ENCODE measurements at regions not wholly inside any gene's neighbourhood (a gene's known extent, or its start where the extent isn't known, plus 50 kb on each side); places are given as distances from the start of the nearest gene placed in this dataset.

DNA sequence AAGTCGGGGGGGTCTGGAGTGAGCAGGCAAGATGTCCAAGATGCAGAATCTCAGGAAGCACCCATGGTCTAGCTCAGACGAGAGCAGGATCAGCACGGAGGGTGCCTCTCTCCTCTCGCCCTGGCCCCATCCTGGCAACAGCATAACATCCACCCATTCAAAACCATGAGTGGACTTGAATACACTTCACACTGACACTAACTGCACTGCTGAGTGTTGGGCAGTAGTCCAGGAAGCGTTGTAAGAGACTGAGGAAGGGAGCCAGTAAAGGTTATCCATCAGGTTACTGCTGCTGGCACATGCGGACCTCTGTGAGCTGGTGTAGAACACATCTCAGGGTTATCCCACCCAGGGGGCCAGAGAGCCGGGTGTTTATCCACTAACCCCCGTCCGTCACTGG, 131.0 kb upstream of the TOPAZ1 start:
- no peak for TF ChIP-seq POLR2A (IDR thresholded peaks at IDR 0.05; ENCODE audit: low read length)
- TF ChIP-seq GATA1 (IDR thresholded peaks at IDR 0.05; ENCODE audit: low read depth, low read length), result no peak
